SIG-M5 treated with dmso at 0.1 percent for 504 hours (cell line): ENCODE measurements at regions not wholly inside any gene's neighbourhood (a gene's known extent, or its start where the extent isn't known, plus 50 kb on each side); places are given as distances from the start of the nearest gene placed in this dataset.
"Not testable (repeated sequence)": the region's sequence is repeated elsewhere in the genome, so short reads cannot be mapped to it uniquely, and the experiment has no call there.

Source experiments
- DNase-seq: peaks from one replicate; lab custom pipeline; 2025; ENCODE audit not compliant: unreplicated experiment; lab: John Stamatoyannopoulos, UW

GRCh38 chr14:99028041-99028440 lies 244.0 kb downstream of the BCL11B start:
- DNase-seq = no peak

GRCh38 chr14:99028521-99028920 lies 243.5 kb downstream of the BCL11B start:
- no peak for DNase-seq

- DNase-seq = no peak
Observed at GRCh38 chr14:99029145-99029915, 242.7 kb downstream of the BCL11B start.

- DNase-seq = no peak
Observed at GRCh38 chr14:99029916-99030305, 242.1 kb downstream of the BCL11B start.

- DNase-seq = no peak
Observed at GRCh38 chr14:99030454-99030853, 241.5 kb downstream of the BCL11B start.

- DNase-seq = no peak
Observed at GRCh38 chr14:99032759-99033158, 239.2 kb downstream of the BCL11B start.

GRCh38 chr14:99033951-99034350 lies 238.0 kb downstream of the BCL11B start:
- no peak for DNase-seq

- no peak for DNase-seq
Observed at GRCh38 chr14:99034711-99035171, 237.3 kb downstream of the BCL11B start.

GRCh38 chr14:99035268-99035667 lies 236.7 kb downstream of the BCL11B start:
- peak; percentile 2 for DNase-seq

- DNase-seq = no peak
Observed at GRCh38 chr14:99035712-99036610, 236.0 kb downstream of the BCL11B start.

GRCh38 chr14:99036611-99037293 lies 235.2 kb downstream of the BCL11B start:
- peak; percentile 86 for DNase-seq

GRCh38 chr14:99037326-99037725 lies 234.7 kb downstream of the BCL11B start:
- not testable (repeated sequence) for DNase-seq

- DNase-seq = peak; percentile 10
Observed at GRCh38 chr14:99037777-99038430, 234.1 kb downstream of the BCL11B start.

- no peak for DNase-seq
Observed at GRCh38 chr14:99038431-99038820, 233.6 kb downstream of the BCL11B start.

GRCh38 chr14:99039331-99040041 lies 232.5 kb downstream of the BCL11B start:
- DNase-seq = no peak

GRCh38 chr14:99040052-99040451 lies 231.9 kb downstream of the BCL11B start:
- DNase-seq = no peak

- DNase-seq = no peak
Observed at GRCh38 chr14:99040711-99041110, 231.3 kb downstream of the BCL11B start.

GRCh38 chr14:99041141-99041819 lies 230.7 kb downstream of the BCL11B start:
- no peak for DNase-seq

GRCh38 chr14:99041820-99042174 lies 230.2 kb downstream of the BCL11B start:
- no peak for DNase-seq
